Neural progenitor cell (in vitro differentiated cells): ENCODE measurements at regions not wholly inside any gene's neighbourhood (a gene's known extent, or its start where the extent isn't known, plus 50 kb on each side); places are given as distances from the start of the nearest gene placed in this dataset.

Experiments
- DNase-seq: peaks from one replicate; pipeline ENCODE4 v3.0.0-alpha.2; 2016; ENCODE audit warnings: low spot score
- H2AFZ ChIP-seq: fragments of 200-600 bp; sonication (generic); replicated peaks from 2 replicates; pipeline ENCODE4 v1.6.1; 2016; ENCODE audit warnings: antibody characterized with exemption
- H3F3A ChIP-seq: fragments of 200-600 bp; sonication (generic); 2 replicates; pipeline ENCODE4 v1.6.1; 2016; ENCODE audit warnings: antibody characterized with exemption, low read depth
- H3K27ac ChIP-seq: fragments of 200-600 bp; sonication (generic); 2 replicates; pipeline ENCODE4 v1.5.1; 2016; ENCODE audit warnings: mild to moderate bottlenecking
- H3K27me3 ChIP-seq: fragments of 200-600 bp; sonication (generic); 2 replicates; pipeline ENCODE4 v1.6.1; 2016; ENCODE audit warnings: mild to moderate bottlenecking, moderate library complexity
- H3K36me3 ChIP-seq: fragments of 200-600 bp; sonication (generic); 2 replicates; pipeline ENCODE4 v1.5.1; 2016
- H3K4me1 ChIP-seq: fragments of 200-600 bp; sonication (generic); 2 replicates; pipeline ENCODE4 v1.6.1; 2016; ENCODE audit warnings: mixed run types
- H3K4me2 ChIP-seq: fragments of 200-600 bp; sonication (generic); 2 replicates; pipeline ENCODE4 v1.6.1; 2016
- H3K4me3 ChIP-seq: fragments of 200-600 bp; sonication (generic); 2 replicates; pipeline ENCODE4 v1.5.1; 2016
- H3K79me2 ChIP-seq: fragments of 200-600 bp; sonication (generic); 2 replicates; pipeline ENCODE4 v1.6.1; 2016; ENCODE audit warnings: low read depth
- H3K9ac ChIP-seq: fragments of 200-600 bp; sonication (generic); 2 replicates; pipeline ENCODE4 v1.6.1; 2016
- H3K9me3 ChIP-seq: fragments of 200-600 bp; sonication (generic); 2 replicates; pipeline ENCODE4 v1.5.1; 2016; ENCODE audit warnings: low read depth
- H4K20me1 ChIP-seq: fragments of 200-600 bp; sonication (generic); 2 replicates; pipeline ENCODE4 v1.6.1; 2016; ENCODE audit warnings: low read depth
- H3K27ac Mint-ChIP-seq: 3 replicates; pipeline ENCODE4 v1.8.0; 2021; ENCODE audit warnings: mixed read lengths
- H3K27me3 Mint-ChIP-seq: 2 replicates; pipeline ENCODE4 v1.8.0; 2022; ENCODE audit warnings: low read depth, mild to moderate bottlenecking, inconsistent platforms, moderate library complexity, mixed read lengths; ENCODE audit not compliant: insufficient read depth
- H3K36me3 Mint-ChIP-seq: 3 replicates; pipeline ENCODE4 v1.8.0; 2021; ENCODE audit warnings: mixed read lengths
- H3K4me1 Mint-ChIP-seq: 3 replicates; pipeline ENCODE4 v1.8.0; 2021; ENCODE audit warnings: mixed read lengths
- H3K4me3 Mint-ChIP-seq: 3 replicates; pipeline ENCODE4 v1.8.0; 2021; ENCODE audit warnings: mild to moderate bottlenecking, moderate library complexity, mixed read lengths
- H3K9me3 Mint-ChIP-seq: 3 replicates; pipeline ENCODE4 v1.8.0; 2020; ENCODE audit warnings: mixed read lengths
- EZH2 ChIP-seq: fragments of 200-600 bp; sonication (generic); IDR thresholded peaks from 2 replicates; pipeline ENCODE4 v1.6.1; 2017; ENCODE audit warnings: antibody characterized with exemption, mild to moderate bottlenecking, moderate library complexity
- EZH2phosphoT487 ChIP-seq: fragments of 200-600 bp; sonication (generic); IDR thresholded peaks from 2 replicates; pipeline ENCODE4 v1.6.1; 2017; ENCODE audit warnings: antibody characterized with exemption
- TF ChIP-seq, protein P1 (sequence below): fragments of 200-600 bp; sonication (generic); IDR thresholded peaks from 2 replicates; pipeline ENCODE4 v1.5.1; 2017; ENCODE audit warnings: antibody characterized with exemption, mild to moderate bottlenecking

DNA sequence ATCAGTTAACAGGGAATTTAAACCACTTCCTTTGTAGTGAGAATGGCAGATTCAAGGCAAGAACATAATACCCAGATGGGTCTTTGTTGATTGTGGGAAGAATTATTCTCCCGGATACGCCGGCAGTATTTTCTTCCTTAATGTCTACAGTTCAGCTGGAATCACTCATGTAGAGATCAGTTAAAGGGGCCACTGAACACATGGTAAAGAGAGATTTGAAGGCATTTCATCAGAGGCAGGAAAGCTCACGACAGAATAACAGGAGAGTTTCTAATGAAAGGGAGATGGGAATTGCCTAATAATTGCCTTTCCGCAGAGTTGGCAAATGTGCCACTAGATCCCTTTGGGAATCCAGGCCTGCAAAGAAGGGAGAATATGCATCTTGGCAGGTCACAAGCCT lies 327.7 kb upstream of the ZNF804A start:
- H3K4me1 ChIP-seq, result no peaks in the 10 kb centered on the region
- no peak overlapping the region for H3K4me2 ChIP-seq
- TF ChIP-seq, protein P1, sequence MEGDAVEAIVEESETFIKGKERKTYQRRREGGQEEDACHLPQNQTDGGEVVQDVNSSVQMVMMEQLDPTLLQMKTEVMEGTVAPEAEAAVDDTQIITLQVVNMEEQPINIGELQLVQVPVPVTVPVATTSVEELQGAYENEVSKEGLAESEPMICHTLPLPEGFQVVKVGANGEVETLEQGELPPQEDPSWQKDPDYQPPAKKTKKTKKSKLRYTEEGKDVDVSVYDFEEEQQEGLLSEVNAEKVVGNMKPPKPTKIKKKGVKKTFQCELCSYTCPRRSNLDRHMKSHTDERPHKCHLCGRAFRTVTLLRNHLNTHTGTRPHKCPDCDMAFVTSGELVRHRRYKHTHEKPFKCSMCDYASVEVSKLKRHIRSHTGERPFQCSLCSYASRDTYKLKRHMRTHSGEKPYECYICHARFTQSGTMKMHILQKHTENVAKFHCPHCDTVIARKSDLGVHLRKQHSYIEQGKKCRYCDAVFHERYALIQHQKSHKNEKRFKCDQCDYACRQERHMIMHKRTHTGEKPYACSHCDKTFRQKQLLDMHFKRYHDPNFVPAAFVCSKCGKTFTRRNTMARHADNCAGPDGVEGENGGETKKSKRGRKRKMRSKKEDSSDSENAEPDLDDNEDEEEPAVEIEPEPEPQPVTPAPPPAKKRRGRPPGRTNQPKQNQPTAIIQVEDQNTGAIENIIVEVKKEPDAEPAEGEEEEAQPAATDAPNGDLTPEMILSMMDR, result no peak
- TF ChIP-seq EZH2phosphoT487 (no peak), EZH2 (no peak)
- peak; percentile 4 for DNase-seq
- no peak overlapping the region for H3K4me3 ChIP-seq
- no peaks in the 10 kb centered on the region for H3K27me3 ChIP-seq
- H2AFZ ChIP-seq, result peak overlapping the region; percentile 37
- H3K36me3 ChIP-seq, result no peaks in the 10 kb centered on the region
- H3K27ac ChIP-seq, result no peak overlapping the region
- no peaks in the 10 kb centered on the region for H4K20me1 ChIP-seq
- no peak overlapping the region for H3K9ac ChIP-seq
- Mint-ChIP-seq H3K4me3 (no peak overlapping the region), H3K4me1 (peaks cover 8% of the 10 kb centered on the region), H3K36me3 (no peaks in the 10 kb centered on the region), H3K27ac (no peak overlapping the region), H3K9me3 (no peaks in the 10 kb centered on the region), H3K27me3 (no peaks in the 10 kb centered on the region)
- H3K79me2 ChIP-seq, result no peaks in the 10 kb centered on the region
- H3F3A ChIP-seq, result no peaks in the 10 kb centered on the region
- H3K9me3 ChIP-seq, result no peaks in the 10 kb centered on the region

DNA sequence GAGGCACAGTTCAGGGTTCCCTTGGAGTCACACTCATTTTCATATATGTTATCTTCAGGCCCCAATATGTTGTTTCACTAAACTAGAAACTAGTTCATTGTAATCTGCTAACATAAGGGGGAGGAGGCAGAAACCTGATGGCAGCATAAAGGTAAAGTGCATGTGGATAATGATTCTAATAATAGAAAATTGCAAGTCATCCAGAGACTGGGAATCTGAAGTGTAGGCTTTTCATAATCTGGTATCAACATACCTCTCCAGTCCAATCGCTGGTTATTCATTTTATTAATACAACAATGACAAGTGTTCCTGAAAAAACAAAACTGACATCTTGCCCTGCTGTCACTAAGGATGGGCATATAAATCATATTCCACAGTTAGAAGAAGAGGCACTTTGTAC lies 326.3 kb upstream of the ZNF804A start:
- no peak overlapping the region for H3K9ac ChIP-seq
- no peaks in the 10 kb centered on the region for H4K20me1 ChIP-seq
- no peaks in the 10 kb centered on the region for H3K9me3 ChIP-seq
- no peaks in the 10 kb centered on the region for H3F3A ChIP-seq
- H3K4me3 ChIP-seq, result no peak overlapping the region
- TF ChIP-seq, protein P1, result no peak
- TF ChIP-seq EZH2phosphoT487 (no peak), EZH2 (no peak)
- H3K27me3 ChIP-seq, result no peaks in the 10 kb centered on the region
- H3K4me2 ChIP-seq, result no peak overlapping the region
- Mint-ChIP-seq H3K36me3 (no peaks in the 10 kb centered on the region), H3K27ac (no peak overlapping the region), H3K9me3 (no peaks in the 10 kb centered on the region), H3K4me3 (no peak overlapping the region), H3K4me1 (peaks cover 8% of the 10 kb centered on the region), H3K27me3 (no peaks in the 10 kb centered on the region)
- H3K4me1 ChIP-seq, result no peaks in the 10 kb centered on the region
- no peak overlapping the region for H3K27ac ChIP-seq
- DNase-seq, result no peak
- H2AFZ ChIP-seq, result no peak overlapping the region
- H3K36me3 ChIP-seq, result no peaks in the 10 kb centered on the region
- no peaks in the 10 kb centered on the region for H3K79me2 ChIP-seq

GRCh38 chr2:184294831-184295230 lies 303.5 kb upstream of the ZNF804A start:
- Mint-ChIP-seq H3K27me3 (no peaks in the 10 kb centered on the region), H3K27ac (no peak overlapping the region), H3K36me3 (no peaks in the 10 kb centered on the region), H3K4me1 (no peaks in the 10 kb centered on the region), H3K4me3 (no peak overlapping the region), H3K9me3 (no peaks in the 10 kb centered on the region)
- no peak for DNase-seq
- H3K27me3 ChIP-seq, result no peaks in the 10 kb centered on the region
- no peaks in the 10 kb centered on the region for H3K79me2 ChIP-seq
- TF ChIP-seq EZH2 (no peak), EZH2phosphoT487 (no peak)
- no peaks in the 10 kb centered on the region for H4K20me1 ChIP-seq
- H3K36me3 ChIP-seq, result no peaks in the 10 kb centered on the region
- no peak overlapping the region for H3K9ac ChIP-seq
- H3K9me3 ChIP-seq, result no peaks in the 10 kb centered on the region
- H3K27ac ChIP-seq, result no peak overlapping the region
- H2AFZ ChIP-seq, result no peak overlapping the region
- no peak overlapping the region for H3K4me3 ChIP-seq
- no peaks in the 10 kb centered on the region for H3K4me1 ChIP-seq
- H3K4me2 ChIP-seq, result no peak overlapping the region
- no peaks in the 10 kb centered on the region for H3F3A ChIP-seq

DNA sequence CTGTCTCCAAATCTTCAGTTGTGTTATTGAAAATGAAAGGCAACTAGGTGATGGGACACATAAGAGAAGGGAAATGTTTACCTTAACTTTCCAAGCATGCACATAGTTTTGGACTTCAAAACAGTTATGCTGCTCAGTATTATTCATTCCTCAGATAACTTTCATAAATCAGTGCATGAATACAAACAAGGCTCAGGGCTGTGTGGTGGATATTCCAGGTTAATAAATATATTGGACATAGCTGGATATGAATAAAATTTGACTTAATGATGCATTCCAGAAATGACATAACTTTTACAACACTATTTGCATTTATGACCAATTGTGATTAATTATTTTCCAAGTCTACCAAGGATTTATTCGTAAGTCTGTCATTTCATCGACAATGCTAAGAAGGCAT lies 301.2 kb upstream of the ZNF804A start:
- H3K4me1 ChIP-seq, result no peaks in the 10 kb centered on the region
- no peak overlapping the region for H3K27ac ChIP-seq
- no peak overlapping the region for H3K4me2 ChIP-seq
- no peak overlapping the region for H2AFZ ChIP-seq
- H3K9me3 ChIP-seq, result no peaks in the 10 kb centered on the region
- H3K27me3 ChIP-seq, result no peaks in the 10 kb centered on the region
- Mint-ChIP-seq H3K9me3 (no peaks in the 10 kb centered on the region), H3K27me3 (no peaks in the 10 kb centered on the region), H3K4me1 (no peaks in the 10 kb centered on the region), H3K27ac (no peak overlapping the region), H3K4me3 (no peak overlapping the region), H3K36me3 (no peaks in the 10 kb centered on the region)
- no peaks in the 10 kb centered on the region for H4K20me1 ChIP-seq
- DNase-seq, result no peak
- no peaks in the 10 kb centered on the region for H3K36me3 ChIP-seq
- H3K9ac ChIP-seq, result no peak overlapping the region
- no peaks in the 10 kb centered on the region for H3K79me2 ChIP-seq
- TF ChIP-seq EZH2, result no peak
- TF ChIP-seq, protein P1, result no peak
- H3F3A ChIP-seq, result no peaks in the 10 kb centered on the region
- H3K4me3 ChIP-seq, result no peak overlapping the region
